GM21576 (cell line): ENCODE measurements at regions not wholly inside any gene's neighbourhood (a gene's known extent, or its start where the extent isn't known, plus 50 kb on each side); places are given as distances from the start of the nearest gene placed in this dataset.

Experiments used
- ATAC-seq: cut with Tn5 transposase; IDR thresholded peaks from one replicate; pipeline ENCODE4 v1.9.1; 2021; ENCODE audit warnings: mild to moderate bottlenecking, moderate library complexity; ENCODE audit not compliant: unreplicated experiment

- ATAC-seq, result no peak
Observed at GRCh38 chr10:78910476-78910875, 158.3 kb upstream of the ZMIZ1 start.

GRCh38 chr10:78910886-78911285 is 157.9 kb upstream of the ZMIZ1 start:
- ATAC-seq, result no peak

GRCh38 chr10:78911533-78912340 is 157.0 kb upstream of the ZMIZ1 start:
- ATAC-seq, result no peak

DNA sequence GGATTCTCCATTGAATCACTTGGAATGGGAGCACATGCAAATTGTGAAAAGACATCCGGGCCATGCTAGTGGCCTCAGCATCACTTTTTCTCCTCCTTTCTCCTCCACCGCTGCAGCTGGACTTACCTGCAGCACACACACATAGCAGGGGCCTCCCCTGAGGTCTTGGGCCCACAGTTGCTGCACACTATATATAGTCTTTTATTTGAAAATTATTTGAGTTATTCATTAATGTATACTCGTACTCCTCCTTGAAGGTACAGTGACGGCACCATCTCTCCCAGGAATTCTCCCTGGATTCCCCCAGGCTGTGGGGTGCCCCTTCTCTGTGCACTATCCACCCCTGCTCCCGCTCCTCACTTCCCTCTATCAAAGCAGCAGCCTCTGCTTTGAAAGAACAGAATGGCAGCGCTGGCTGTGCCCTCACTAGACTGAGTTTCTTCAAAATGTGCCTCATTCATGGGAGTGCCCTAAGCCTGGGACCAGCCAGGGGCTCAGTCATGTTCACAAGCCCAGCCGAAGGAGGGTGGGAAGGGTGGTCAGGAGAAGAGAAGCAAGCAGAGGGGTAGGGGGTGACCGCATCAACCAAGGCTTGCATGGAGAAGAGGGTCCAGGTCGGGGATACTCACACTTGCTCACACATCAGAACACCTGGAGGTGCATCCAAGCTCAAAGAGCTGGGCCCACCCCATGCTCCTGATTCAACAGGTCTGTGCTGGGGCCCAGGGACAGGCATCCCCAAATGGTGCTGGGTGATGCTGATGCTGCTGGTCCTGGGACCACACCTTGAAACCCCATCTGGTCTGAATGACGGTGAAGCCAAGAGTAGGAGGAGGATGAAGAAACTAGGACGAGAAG is 156.2 kb upstream of the ZMIZ1 start:
- ATAC-seq, result no peak

GRCh38 chr10:78913219-78914059 is 155.3 kb upstream of the ZMIZ1 start:
- no peak for ATAC-seq

- no peak for ATAC-seq
Observed at GRCh38 chr10:78914060-78914378, 154.7 kb upstream of the ZMIZ1 start.

DNA sequence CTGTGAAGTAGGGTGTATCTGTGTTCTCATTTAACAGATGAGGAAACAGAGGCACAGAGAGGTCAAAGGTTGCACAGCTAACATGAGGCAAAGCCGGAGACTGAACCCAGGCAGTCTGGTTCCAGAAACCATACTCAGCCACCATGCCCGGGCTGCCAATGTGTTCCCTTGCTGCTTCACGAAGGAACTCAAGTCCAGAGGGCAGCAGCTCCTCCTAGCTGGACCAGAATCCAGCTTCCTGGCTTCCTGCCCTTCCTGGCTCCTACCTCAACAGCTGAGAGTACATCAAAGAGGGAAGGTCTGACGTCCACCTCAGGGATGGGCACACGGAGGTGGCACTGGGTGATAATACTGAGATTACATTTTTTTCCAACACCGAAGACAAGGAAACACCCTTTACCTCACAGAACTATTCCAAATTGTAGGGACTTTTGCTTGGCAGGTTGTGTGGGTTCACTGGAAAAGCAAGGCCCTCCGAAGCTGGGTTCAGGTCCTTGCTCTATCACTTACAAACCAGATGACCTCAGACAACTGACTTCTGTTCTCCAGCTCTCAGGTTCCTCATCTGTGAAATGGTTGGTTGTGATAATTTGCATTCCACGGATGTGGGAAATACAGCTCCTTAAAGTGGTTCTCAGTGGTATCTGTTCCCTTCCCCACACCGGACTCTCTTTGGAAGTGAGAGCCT is 154.1 kb upstream of the ZMIZ1 start:
- ATAC-seq, result no peak

- ATAC-seq, result no peak
Observed at GRCh38 chr10:78915190-78915518, 153.6 kb upstream of the ZMIZ1 start.

- ATAC-seq, result no peak
Observed at GRCh38 chr10:78916227-78916626, 152.5 kb upstream of the ZMIZ1 start.

DNA sequence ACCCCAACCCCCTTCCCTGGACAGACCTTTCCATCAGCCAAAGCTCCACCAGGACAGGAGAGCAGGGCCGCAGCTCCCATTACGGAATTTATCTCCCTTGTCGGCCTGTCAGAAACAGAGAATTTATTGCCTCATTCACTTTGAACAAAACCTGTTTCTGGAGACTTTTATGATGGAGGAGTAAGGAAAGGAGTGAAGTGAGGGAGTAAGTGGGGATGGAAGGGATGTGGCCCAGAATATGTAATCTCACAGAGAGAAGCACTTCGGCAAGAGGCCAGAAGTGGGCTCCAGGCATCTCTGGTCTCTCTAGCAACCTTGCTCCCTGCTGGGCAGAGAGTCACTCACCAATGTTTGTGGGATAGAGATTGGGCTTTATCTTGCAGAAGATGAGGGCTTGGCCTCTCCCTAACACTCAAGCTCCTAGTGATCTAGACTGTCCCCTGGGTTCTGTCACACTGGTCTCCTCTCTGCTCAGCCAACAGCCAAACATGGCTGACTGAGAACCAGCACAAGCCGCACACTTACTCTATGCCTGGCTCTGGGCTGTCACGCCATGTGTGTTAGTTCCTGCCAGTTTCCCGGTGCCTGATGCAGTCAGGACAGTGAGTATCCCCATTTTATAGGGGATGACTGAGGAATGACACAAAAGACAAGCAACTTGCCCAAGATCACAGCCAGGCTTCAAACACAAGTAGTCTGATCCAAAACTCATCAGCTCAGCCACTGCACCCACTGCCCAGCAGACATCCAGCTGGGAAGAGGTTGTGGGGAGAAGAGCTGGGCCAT is 149.4 kb upstream of the ZMIZ1 start:
- no peak for ATAC-seq

DNA sequence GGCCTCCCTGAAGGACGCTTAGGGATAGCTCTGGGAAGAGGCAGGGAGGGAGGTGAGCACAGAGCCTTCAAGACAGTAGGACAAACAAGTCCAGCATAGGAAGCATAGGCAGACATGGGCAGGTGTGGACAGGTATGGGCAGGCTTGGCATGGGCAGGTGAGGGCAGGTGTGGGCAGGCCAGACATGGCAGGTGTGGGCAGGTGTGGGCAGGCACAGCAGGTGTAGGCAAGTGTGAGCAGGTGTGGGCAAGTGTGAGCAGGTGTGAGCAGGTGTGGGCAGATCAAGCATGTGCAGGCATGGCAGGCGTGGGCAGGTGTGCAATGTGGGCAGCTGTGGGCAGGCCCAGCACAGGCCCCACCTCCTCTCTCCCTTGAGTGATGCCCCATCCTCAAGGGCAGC is 148.8 kb upstream of the ZMIZ1 start:
- no peak for ATAC-seq

DNA sequence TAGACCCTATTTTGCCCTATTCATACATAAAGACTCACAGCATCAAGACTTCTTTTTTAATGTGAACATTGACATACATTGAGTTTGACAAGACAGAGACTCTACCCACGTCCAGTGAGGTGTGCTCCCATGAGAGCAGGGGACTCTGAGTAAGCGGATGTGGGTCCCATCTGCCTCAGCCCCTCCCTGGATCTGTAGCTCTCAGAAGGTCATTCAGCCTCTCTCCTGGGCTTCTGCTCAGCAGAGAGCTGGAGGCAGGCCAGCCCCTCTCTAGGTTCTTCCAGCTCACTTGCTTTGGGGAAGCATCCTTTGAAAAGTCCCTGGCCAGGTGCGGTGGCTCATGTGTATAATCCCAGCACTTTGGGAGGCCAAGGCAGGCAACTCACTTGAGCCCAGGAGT is 146.9 kb upstream of the ZMIZ1 start:
- ATAC-seq, result no peak

DNA sequence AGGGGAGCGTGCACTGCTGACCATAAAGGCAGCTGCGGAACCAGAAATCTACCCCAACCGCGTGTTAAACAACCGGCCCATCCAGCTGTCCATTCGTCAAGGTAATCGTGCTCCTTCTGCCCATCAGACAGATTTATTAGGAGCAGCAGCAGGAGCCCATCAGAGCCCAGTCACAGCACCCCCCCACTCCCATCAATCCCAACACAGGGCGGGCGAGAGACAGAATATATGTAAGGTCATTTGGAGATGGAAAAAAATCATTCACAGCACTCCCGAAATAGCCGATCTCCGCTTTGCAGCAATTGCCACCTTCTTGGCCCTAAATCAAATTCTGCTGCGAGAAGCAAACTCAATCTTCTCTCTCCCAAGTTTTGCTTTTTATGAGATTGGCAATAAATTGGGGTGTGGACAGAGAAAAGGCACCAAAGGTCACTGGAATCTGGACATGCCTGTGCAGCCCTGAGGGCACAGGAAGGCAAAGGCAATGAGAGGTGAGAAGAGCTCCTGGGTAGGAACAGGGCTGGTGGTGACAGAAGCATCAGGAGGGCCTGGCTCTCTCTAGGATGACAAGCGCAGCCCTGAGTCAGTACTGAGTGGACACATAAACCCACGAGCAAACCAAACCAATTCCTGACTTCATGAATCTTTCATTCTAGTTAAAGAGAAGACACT is 145.0 kb upstream of the ZMIZ1 start:
- ATAC-seq, result no peak

DNA sequence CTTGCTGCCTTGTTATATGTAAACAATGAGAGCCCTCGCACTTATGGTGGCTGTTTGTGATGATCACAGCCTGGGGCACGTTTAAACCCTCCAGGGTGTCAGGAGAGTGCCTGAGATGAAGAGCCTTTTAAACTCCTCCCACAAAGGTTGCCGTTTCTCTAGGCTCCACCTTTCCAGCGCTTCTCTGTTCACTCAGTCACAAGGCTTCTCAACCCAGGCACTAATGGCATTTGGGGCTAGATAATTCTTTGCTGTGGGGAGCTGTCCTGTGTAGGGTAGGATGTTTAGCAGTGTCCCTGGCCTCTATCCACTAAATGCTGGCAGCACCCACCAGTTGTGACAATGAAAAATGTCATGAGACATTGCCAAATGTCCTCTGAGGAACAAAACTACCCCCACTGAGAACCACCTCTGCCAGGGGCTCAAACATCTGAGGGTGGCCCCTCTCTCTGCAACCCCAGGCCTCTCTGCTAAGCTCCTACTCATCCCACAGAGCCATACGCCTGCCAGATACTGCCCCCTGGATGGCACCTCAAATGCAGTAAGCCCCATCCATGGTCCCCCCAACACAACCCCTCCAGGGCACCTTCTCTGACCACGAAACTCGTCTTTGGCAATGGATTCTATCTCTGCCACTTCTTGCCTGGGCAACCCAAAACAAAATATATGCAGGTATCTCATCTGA is 144.3 kb upstream of the ZMIZ1 start:
- ATAC-seq, result no peak

GRCh38 chr10:78925275-78925674 is 143.5 kb upstream of the ZMIZ1 start:
- ATAC-seq, result no peak

DNA sequence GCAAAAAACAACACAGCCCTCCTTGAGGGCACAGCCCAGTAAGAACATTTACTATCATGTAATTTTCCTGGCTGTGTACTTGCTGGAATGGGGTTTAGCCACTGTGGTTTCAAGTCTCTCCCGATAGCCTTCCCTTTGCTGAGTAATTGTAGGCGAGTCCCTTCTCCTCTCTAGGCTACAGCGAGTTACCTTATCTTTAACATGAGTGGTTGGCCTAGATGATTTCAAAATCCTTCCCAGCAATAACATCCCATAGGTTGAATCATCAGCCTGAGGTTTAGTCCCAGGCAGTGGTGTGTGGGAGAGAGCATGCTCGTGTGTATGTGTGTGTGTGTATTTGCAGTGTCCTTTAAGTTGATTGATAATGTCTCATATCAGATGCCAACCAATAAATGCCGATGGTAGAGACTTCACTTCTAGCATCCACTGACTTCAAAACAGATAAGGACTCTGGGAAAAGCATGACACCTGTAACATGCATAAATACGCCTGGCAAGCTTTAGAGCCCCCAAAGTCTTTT is 142.9 kb upstream of the ZMIZ1 start:
- ATAC-seq, result no peak

GRCh38 chr10:78927257-78927995 is 141.3 kb upstream of the ZMIZ1 start:
- no peak for ATAC-seq

DNA sequence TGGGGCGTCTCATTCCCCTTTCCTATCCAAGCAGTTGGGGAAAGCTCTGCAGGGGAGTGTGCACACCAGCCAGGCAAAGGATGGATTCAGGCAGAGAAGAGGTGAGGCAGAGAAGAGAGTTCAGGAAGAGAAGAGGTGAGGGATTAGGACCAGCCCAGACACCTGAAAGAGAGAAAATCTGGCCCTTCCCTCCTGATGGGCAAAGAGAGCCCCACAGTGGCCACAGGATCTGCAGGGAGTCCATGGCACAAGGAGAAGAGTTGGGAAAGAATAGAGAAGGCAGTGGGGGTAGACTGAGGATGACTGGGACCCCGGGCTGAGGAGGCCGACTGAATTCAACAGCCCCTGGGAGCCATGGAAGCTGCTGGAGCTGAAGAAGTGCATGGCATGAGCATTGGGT is 140.4 kb upstream of the ZMIZ1 start:
- ATAC-seq, result no peak
